Mammary epithelial cell (primary cell): ENCODE measurements at regions not wholly inside any gene's neighbourhood (a gene's known extent, or its start where the extent isn't known, plus 50 kb on each side); places are given as distances from the start of the nearest gene placed in this dataset.

Experiments
- EZH2 ChIP-seq: IDR thresholded peaks from 2 replicates; pipeline ENCODE4 v1.6.1; 2012; ENCODE audit warnings: low read length, inconsistent platforms, borderline replicate concordance
- TF ChIP-seq, protein P1 (sequence below), 2 donors: IDR thresholded peaks in 1 of 2; conservative IDR thresholded peaks in 1 of 2; 2 replicates each; pipeline ENCODE4 v1.5.1; 2011 to 2012; ENCODE audit warnings: inconsistent platforms in 2 of 2, low read length in 2 of 2, mild to moderate bottlenecking in 2 of 2, control low read depth in 1 of 2, low read depth in 1 of 2; ENCODE audit not compliant: insufficient read depth in 1 of 2; ENCODE audit errors: extremely low read depth in 1 of 2

DNA sequence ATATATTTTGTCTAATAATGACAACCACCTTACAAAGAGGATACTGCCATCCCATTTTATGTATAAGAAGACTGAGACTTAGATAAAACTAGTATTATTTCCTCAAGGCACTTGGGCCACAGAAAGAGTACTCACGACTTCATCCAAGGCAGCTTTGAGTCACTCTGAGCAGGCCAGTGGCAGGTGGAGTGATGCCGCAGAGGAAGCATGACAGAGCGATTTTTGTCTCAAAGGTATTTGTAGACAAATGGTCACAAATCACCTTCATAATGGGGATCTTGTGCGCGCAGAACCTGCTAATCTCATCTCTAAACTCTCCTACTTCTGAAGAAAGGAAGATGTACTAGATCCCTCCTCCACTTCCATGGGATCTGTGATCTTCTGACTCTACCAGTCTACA lies 113.2 kb upstream of the NAMPT start:
- TF ChIP-seq EZH2 = no peak
- TF ChIP-seq, protein P1, sequence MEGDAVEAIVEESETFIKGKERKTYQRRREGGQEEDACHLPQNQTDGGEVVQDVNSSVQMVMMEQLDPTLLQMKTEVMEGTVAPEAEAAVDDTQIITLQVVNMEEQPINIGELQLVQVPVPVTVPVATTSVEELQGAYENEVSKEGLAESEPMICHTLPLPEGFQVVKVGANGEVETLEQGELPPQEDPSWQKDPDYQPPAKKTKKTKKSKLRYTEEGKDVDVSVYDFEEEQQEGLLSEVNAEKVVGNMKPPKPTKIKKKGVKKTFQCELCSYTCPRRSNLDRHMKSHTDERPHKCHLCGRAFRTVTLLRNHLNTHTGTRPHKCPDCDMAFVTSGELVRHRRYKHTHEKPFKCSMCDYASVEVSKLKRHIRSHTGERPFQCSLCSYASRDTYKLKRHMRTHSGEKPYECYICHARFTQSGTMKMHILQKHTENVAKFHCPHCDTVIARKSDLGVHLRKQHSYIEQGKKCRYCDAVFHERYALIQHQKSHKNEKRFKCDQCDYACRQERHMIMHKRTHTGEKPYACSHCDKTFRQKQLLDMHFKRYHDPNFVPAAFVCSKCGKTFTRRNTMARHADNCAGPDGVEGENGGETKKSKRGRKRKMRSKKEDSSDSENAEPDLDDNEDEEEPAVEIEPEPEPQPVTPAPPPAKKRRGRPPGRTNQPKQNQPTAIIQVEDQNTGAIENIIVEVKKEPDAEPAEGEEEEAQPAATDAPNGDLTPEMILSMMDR (conservative IDR thresholded peaks at IDR 0.05 in 1 of 2, IDR thresholded peaks at IDR 0.05 in 1 of 2; ENCODE audit: extremely low read depth in 1 of 2, insufficient read depth in 1 of 2, low read depth in 1 of 2, low read length in 2 of 2) = no peak
